LoVo (cell line): ENCODE measurements at regions not wholly inside any gene's neighbourhood (a gene's known extent, or its start where the extent isn't known, plus 50 kb on each side); places are given as distances from the start of the nearest gene placed in this dataset.
"Not testable (repeated sequence)": the region's sequence is repeated elsewhere in the genome, so short reads cannot be mapped to it uniquely, and the experiment has no call there.

Experiments
- DNase-seq: peaks from one replicate; pipeline ENCODE4 v3.0.0-alpha.2; 2016; ENCODE audit warnings: low spot score

DNA sequence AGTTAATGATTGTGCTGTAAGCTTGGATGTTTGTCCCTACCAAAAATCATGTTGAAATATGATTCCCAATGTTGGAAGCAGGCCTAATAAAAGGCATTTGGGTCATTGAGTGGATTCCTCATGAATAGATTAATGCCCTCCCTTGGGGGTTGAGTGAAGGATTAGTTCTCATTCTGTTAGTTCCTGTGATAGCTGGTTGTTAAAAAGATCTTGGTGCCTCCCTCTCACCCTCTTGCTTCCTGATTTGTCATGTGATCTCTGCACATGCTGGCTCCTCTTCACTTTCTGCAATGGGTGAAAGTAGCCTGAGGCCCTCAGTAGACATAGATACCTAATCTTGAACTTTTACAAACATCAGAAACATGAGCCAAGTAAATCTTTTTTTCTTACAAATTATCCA lies 115.6 kb upstream of the HCRTR2 start:
- no peak for DNase-seq

DNA sequence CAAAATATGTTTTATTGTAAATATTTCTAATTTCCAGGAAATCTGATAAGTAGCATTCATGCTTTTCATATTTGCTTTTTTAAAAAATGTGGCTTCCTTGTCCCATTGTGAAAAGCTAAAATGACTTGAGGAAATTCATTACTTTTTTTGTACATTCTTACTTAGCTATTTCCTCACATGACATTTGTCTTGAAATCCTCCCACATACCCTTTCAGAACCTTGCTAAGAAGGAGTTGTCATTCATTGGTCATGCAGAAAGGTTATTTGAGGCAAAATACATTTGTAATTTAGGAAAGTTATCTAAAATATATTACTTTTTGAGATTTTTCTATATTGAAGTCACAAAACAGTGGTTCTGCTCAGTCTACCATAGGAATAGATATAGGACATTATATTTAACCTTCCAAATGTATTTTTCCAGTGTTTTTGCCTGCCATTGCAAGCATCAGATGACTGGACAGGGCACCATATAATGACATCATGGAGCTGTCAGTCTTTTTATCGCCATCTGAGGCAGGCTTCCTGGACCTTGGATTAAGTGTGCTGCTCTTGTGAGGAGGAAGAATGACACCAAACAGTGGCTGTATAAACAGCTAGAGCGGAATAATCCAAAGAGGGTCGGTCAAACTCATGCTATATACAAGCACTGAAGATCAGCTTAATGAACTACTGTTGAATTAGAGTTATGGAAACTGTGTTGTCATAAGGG lies 109.4 kb upstream of the HCRTR2 start:
- no peak for DNase-seq

DNA sequence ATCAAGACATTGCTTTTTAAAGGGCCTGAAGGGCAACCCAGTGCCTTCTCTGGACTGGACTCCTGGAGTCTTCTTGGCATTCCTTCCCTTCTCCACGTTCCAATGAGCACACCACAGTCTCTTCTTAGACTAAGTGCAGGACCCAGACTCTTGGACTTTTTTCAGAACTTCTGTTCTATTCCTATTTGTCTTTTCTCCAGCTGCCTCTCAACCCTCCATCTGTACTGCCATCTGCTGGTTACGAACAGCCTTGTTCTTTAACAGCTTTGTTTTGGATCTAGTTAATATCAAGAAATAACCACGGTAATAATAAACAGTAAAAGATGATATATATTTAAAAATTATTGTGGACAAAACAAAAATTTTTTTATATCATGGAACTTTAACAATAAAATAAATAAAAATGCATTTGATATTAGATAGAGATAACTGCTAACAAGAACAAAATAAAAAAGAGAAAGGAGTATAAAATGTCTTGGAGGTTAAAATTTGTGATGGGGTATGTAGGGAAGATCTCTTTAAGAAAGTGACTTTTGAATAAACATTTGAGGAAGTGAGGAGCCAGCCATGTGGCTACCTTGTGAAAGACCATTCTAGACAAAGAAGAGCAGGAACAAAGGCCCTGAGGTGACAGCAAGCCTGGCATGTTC lies 105.1 kb upstream of the HCRTR2 start:
- peak; percentile 22 for DNase-seq

DNA sequence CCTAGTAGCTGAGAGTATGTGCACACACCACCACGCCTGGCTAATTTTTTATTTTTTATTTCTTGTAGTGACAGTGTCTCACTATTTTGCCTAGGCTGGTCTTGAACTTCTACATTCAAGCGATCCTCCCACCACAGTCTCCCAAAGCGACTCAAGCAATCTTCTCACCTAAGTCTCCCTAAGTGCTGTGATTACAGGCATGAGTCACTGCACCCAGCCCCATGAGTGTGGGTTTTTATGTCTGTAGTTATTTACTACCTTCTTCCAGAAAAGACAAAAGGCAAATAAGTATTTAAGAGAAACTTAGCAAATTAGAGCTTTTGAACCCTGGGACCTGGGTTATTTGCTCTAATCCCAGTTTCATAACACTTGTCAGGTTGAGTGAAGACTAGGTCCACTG lies 92.3 kb upstream of the HCRTR2 start:
- peak; percentile 8 for DNase-seq

DNA sequence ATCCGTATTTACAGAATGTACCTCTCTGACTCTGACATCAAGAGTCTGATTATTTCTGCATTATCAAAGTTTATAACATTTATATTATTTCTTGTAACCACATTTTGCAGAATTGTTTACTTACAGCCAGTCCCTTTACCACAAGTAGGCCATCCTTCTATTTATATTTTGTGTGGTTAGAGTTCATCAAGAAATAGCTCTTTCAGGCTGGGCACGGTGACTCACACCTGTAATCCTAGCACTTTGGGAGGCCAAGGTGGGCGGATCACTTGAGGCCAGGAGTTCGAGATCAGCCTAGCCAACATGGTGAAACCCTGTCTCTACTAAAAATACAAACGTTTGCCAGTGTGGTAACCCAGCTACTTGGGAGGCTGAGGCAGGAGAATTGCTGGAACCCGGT lies 86.3 kb upstream of the HCRTR2 start:
- not testable (repeated sequence) for DNase-seq

DNA sequence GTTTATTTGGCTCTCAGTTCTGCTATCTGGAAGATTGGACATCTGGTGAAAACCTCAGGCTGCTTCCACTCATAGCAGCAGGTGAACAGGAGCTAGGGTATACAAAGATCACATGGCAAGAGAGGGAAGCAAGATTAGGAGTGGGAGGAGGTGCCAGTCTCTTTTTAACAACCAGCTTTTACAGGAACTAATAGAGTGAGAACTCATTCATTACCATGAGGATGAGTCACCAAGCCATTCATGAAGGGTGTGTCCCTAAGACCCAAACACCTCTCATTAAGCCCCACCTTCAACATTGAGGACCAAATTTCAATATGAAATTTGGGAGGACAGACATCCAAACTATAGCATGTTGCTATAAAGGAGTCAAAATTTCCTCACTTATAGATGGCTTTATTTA lies 85.4 kb upstream of the HCRTR2 start:
- no peak for DNase-seq

DNA sequence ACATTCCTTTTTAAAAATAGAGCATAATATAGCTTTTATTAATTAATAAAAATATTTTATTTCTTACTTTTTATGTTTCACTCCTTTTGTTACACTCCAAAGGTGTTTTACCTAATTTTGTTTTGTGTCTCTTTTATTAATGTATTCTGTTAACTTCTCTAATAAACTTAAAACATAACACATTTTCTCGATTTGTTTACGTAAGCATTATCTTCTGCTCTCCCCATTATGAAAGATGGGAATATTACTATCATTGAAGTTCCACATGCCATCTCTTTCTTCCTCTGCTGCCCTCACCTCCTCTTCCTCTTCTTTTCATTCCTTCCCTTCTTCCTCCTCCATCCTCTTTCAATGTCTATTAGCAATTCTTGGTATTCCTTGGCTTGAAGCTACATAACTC lies 85.0 kb upstream of the HCRTR2 start:
- no peak for DNase-seq

DNA sequence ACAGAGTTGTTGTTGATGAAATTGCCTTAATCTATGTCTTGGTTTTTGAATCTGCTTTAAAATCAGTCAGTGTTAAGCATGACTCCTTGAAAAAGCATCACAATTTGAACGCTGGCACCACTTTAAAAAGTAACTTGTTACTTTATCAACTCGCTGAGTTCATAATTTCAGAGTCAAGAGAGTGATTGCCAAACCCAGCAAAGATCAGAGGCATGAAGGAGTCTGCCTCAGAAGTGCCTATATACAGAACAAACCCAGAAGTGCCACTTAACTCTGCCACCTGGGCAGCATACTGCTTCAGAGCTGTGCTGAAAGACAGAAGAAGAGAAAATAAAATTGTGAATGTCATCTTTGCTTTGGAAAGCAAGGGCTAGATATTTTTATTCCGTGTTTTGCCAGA lies 73.6 kb upstream of the HCRTR2 start:
- no peak for DNase-seq

DNA sequence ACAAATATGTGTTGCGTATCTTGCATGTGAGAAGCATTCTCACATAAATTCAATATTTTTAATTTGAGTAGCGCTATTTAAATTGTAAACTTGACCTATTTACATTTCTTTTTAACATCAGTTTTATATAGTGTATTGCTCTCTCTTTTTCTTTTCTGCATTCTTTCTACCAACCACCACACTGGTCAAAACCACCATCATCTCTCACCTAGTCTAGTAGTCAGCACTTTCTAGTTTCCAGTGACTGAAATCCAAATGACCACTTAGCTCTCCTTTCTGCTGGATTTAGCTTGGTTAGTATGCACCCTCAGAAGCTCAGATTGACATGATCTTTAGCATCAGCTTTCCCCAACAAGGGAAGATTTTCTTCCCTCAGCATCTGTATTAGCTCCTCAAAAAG lies 73.2 kb upstream of the HCRTR2 start:
- no peak for DNase-seq

DNA sequence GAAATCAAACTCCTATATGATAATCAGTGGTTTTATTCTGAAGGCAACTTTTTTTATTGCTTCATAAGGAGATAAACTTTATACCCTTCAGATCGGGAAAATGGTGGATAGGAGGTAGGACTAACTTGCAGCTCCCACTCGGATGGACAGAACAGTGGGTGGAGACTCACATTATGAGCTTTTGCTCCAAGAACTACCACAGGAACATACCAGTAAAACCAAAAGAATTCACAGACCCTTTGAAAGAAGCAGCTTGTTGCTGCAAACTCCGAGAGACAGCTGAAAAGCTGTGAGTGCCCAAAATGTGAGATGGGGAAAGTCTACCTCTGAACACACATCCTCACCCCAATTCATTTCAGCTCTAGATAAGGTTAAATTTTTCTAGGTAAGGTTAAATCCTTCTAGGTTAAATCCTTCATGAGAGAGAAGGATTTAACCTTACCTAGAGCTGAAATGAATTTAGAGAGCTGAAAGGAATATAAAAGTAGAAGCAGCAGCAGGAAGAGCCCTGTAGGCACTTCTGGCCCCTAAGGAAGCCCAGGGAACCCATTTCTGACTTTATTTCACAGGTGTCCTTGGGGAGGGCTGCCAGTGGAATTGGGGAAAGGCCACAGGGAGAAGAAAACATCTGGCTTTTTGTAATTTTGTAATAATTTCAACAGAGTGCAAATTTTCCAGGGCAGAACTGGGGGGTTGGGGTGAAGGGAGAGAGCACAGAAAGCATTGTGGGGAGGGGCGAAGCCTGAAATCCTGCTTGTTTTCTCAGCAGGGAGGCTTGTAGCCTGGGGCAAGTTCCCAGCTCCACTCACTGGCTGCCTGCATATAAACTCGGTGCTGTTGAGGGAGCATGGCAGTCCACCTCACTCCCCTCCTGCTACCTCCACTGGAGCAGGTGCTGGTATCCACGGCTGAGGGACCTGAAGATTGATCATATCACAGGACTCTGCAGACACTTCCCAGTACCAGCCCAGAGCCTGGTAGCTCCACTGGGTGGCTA lies 65.9 kb upstream of the HCRTR2 start:
- no peak for DNase-seq

DNA sequence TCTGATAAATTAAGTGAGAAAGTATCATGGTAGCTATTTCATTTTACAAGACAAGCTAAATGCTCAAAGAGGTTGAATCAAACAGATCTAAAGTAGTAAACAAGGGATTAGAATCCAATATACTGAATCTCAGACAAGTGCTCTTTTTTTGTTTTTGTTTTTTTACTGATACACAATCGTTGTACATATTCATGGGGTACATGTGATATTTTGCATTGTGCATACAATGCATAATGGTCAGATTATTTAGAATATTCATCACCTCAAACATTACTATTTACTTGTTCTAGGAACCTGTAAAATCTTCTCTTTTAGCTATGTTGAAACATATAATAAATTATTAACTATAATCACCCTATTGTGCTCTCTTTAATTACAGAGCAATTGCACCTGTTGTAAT lies 57.0 kb upstream of the HCRTR2 start:
- no peak for DNase-seq

DNA sequence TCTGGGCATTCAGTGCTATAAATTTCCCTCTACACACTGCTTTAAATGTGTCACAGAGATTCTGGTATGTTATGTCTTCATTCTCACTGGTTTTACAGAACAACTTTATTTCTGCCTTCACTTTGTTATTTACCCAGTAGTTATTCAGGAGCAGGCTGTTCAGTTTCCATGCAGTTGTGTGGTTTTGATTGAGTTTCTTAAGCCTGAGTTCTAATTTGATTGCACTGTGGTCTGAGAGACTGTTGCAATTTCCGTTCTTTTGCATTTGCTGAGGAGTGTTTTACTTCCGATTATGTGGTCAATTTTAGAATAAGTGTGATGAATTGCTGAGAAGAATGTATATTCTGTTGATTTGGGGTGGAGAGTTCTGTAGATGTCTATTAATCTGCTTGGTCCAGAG lies 50.1 kb upstream of the HCRTR2 start:
- DNase-seq: not testable (repeated sequence)
